ENCODE measurements at regions not wholly inside any gene's neighbourhood (a gene's known extent, or its start where the extent isn't known, plus 50 kb on each side); places are given as distances from the start of the nearest gene placed in this dataset.

DNA sequence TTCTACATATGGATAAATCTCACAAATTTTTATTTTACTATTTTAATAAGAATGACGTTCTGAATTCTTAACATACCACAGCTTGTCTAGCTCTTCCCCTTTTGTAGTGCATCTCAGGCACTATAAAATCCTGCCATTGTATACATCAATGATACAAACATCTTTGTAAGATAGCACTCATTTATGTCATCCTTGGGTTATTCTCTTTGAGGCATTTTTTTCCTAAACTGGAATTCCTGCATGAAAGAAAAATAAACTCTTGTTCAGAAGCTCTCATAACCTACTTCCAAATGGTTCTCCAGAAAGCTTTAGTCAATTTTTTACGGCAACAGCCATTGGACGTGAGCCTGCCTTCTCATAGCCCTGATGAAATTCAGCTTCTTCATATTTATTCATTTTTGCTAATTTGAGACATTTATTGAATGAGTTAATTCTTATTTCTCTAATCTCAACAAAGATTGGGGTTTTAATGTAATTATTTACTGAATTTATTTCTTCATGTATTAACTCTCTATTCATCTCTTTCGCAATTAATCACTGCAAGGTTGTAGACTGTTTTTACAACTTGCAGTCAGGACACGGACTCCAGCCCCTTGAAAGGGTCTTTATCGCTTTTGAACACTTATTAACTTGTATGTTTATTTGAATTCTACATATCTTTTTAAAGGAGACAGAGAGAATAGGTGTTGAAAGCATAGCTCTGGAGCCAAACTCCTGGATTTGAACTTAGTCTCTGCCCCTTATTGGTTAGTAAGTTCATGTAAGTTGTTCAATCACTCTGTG is 57.6 kb upstream of the PARD3B start:
- no peaks in the 10 kb centered on the region for H4K20me1 ChIP-seq (ENCODE audit: insufficient read depth)
- RAD21 ChIA-PET (ENCODE audit: low non-redundant PET in 1 of 2, low total read pairs in 2 of 2, uncharacterized antibody in 2 of 2, unreplicated experiment in 2 of 2): no interaction called here
- intact Hi-C loops (cut with micrococcal nuclease): no loop called here

More for the DNA sequence above, 57.6 kb upstream of the PARD3B start:
- Histone ChIP-seq H3K4me3 (replicated peaks in 1 of 2; ENCODE audit: low read depth in 1 of 2, low read length in 2 of 2) (no peak overlapping the region), H3K79me2 (ENCODE audit: insufficient read depth, low read length) (no peaks in the 10 kb centered on the region), H3K9me3 (ENCODE audit: control insufficient read depth in 1 of 2, insufficient read depth in 1 of 2, low read depth in 1 of 2, low read length in 2 of 2) (no peaks in the 10 kb centered on the region), H3K27me3 (ENCODE audit: insufficient read depth, low read length) (0 out of 2 replicates have a peak, but pooled peaks cover 6% of the 10 kb centered on the region), H3K36me3 (ENCODE audit: control insufficient read depth in 1 of 2, insufficient read depth in 2 of 2, low read length in 2 of 2) (no peaks in the 10 kb centered on the region), H3K9me2 (ENCODE audit: insufficient read depth) (no peaks in the 10 kb centered on the region), H3K9ac (ENCODE audit: low read length) (no peak overlapping the region), H3K27ac (ENCODE audit: low read depth, low read length) (no peak overlapping the region), H3K4me1 (ENCODE audit: control insufficient read depth in 1 of 2, insufficient read depth in 2 of 2, low read length in 2 of 2) (no peaks in the 10 kb centered on the region), H2AFZ (ENCODE audit: low read depth, low read length, poor library complexity, severe bottlenecking) (no peak overlapping the region), H3K4me2 (ENCODE audit: low read length) (no peak overlapping the region)
- ChIA-PET POLR2A (no interaction called here), CTCF (no interaction called here)
- BruUV-seq (replicated peaks): no TSS peak
- DNase-seq (ENCODE audit: low read depth, low spot score) (no peak), ATAC-seq (no peak)
- TF ChIP-seq TCF7L2 (IDR thresholded peaks at IDR 0.05; ENCODE audit: borderline replicate concordance, extremely low read depth, insufficient read depth, insufficient read length) (no peak), EZH2phosphoT487 (IDR thresholded peaks at IDR 0.05; ENCODE audit: borderline replicate concordance) (no peak), YY1 (IDR thresholded peaks at IDR 0.05; ENCODE audit: extremely low read depth, insufficient replicate concordance, low read depth, low read length) (no peak), SRF (IDR thresholded peaks at IDR 0.05; ENCODE audit: low read depth) (no peak), ZFX (IDR thresholded peaks at IDR 0.05) (no peak), SP1 (IDR thresholded peaks at IDR 0.05; ENCODE audit: low read depth) (no peak), CBX3 (IDR thresholded peaks at IDR 0.05; ENCODE audit: low read depth) (no peak), JUND (IDR thresholded peaks at IDR 0.05) (no peak), SIN3A (IDR thresholded peaks at IDR 0.05; ENCODE audit: low read depth) (no peak), POLR2AphosphoS5 (IDR thresholded peaks at IDR 0.05; ENCODE audit: low read depth, low read length) (no peak)
- TF ChIP-seq, protein P1, sequence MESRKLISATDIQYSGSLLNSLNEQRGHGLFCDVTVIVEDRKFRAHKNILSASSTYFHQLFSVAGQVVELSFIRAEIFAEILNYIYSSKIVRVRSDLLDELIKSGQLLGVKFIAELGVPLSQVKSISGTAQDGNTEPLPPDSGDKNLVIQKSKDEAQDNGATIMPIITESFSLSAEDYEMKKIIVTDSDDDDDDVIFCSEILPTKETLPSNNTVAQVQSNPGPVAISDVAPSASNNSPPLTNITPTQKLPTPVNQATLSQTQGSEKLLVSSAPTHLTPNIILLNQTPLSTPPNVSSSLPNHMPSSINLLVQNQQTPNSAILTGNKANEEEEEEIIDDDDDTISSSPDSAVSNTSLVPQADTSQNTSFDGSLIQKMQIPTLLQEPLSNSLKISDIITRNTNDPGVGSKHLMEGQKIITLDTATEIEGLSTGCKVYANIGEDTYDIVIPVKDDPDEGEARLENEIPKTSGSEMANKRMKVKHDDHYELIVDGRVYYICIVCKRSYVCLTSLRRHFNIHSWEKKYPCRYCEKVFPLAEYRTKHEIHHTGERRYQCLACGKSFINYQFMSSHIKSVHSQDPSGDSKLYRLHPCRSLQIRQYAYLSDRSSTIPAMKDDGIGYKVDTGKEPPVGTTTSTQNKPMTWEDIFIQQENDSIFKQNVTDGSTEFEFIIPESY (IDR thresholded peaks at IDR 0.05; ENCODE audit: extremely low read depth, insufficient replicate concordance, low read length): no peak
- TF ChIP-seq, protein P2, sequence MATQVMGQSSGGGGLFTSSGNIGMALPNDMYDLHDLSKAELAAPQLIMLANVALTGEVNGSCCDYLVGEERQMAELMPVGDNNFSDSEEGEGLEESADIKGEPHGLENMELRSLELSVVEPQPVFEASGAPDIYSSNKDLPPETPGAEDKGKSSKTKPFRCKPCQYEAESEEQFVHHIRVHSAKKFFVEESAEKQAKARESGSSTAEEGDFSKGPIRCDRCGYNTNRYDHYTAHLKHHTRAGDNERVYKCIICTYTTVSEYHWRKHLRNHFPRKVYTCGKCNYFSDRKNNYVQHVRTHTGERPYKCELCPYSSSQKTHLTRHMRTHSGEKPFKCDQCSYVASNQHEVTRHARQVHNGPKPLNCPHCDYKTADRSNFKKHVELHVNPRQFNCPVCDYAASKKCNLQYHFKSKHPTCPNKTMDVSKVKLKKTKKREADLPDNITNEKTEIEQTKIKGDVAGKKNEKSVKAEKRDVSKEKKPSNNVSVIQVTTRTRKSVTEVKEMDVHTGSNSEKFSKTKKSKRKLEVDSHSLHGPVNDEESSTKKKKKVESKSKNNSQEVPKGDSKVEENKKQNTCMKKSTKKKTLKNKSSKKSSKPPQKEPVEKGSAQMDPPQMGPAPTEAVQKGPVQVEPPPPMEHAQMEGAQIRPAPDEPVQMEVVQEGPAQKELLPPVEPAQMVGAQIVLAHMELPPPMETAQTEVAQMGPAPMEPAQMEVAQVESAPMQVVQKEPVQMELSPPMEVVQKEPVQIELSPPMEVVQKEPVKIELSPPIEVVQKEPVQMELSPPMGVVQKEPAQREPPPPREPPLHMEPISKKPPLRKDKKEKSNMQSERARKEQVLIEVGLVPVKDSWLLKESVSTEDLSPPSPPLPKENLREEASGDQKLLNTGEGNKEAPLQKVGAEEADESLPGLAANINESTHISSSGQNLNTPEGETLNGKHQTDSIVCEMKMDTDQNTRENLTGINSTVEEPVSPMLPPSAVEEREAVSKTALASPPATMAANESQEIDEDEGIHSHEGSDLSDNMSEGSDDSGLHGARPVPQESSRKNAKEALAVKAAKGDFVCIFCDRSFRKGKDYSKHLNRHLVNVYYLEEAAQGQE (IDR thresholded peaks at IDR 0.05; ENCODE audit: low read depth): no peak
- TF ChIP-seq, protein P3, sequence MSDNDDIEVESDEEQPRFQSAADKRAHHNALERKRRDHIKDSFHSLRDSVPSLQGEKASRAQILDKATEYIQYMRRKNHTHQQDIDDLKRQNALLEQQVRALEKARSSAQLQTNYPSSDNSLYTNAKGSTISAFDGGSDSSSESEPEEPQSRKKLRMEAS (IDR thresholded peaks at IDR 0.05): no peak
- TF ChIP-seq, protein P4, sequence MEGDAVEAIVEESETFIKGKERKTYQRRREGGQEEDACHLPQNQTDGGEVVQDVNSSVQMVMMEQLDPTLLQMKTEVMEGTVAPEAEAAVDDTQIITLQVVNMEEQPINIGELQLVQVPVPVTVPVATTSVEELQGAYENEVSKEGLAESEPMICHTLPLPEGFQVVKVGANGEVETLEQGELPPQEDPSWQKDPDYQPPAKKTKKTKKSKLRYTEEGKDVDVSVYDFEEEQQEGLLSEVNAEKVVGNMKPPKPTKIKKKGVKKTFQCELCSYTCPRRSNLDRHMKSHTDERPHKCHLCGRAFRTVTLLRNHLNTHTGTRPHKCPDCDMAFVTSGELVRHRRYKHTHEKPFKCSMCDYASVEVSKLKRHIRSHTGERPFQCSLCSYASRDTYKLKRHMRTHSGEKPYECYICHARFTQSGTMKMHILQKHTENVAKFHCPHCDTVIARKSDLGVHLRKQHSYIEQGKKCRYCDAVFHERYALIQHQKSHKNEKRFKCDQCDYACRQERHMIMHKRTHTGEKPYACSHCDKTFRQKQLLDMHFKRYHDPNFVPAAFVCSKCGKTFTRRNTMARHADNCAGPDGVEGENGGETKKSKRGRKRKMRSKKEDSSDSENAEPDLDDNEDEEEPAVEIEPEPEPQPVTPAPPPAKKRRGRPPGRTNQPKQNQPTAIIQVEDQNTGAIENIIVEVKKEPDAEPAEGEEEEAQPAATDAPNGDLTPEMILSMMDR (IDR thresholded peaks at IDR 0.05 in 2 of 3, conservative IDR thresholded peaks at IDR 0.05 in 1 of 3; ENCODE audit: borderline replicate concordance in 1 of 3, insufficient read depth in 1 of 3, low read depth in 2 of 3, low read length in 2 of 3): no peak
